ENCODE measurements at regions not wholly inside any gene's neighbourhood (a gene's known extent, or its start where the extent isn't known, plus 50 kb on each side); places are given as distances from the start of the nearest gene placed in this dataset.

- DNase-seq, result no peak
These were observed 87.3 kb downstream of the YIPF5 start for GRCh38 chr5:144083185-144083584.

- DNase-seq, result no peak
These were observed 85.5 kb downstream of the YIPF5 start for GRCh38 chr5:144084971-144085370.

- DNase-seq, result no peak
These were observed 85.1 kb downstream of the YIPF5 start for GRCh38 chr5:144085381-144085780.

GRCh38 chr5:144086295-144086694 is 84.2 kb downstream of the YIPF5 start:
- no peak for DNase-seq

- no peak for DNase-seq
These were observed 82.9 kb downstream of the YIPF5 start for GRCh38 chr5:144087576-144087975.

- no peak for DNase-seq
These were observed 82.0 kb downstream of the YIPF5 start for GRCh38 chr5:144088206-144089064.

- no peak for DNase-seq
These were observed 80.9 kb downstream of the YIPF5 start for GRCh38 chr5:144089401-144090021.

- no peak for DNase-seq
These were observed 78.0 kb downstream of the YIPF5 start for GRCh38 chr5:144092508-144092907.

GRCh38 chr5:144093400-144093799 is 77.1 kb downstream of the YIPF5 start:
- no peak for DNase-seq

GRCh38 chr5:144093868-144094267 is 76.6 kb downstream of the YIPF5 start:
- DNase-seq, result no peak

GRCh38 chr5:144100702-144101101 is 69.8 kb downstream of the YIPF5 start:
- no peak for DNase-seq

- no peak for DNase-seq
These were observed 68.8 kb downstream of the YIPF5 start for GRCh38 chr5:144101616-144102015.

GRCh38 chr5:144102361-144102760 is 68.1 kb downstream of the YIPF5 start:
- DNase-seq, result no peak

- DNase-seq, result no peak
These were observed 67.5 kb downstream of the YIPF5 start for GRCh38 chr5:144102979-144103378.

- DNase-seq, result no peak
These were observed 66.6 kb downstream of the YIPF5 start for GRCh38 chr5:144103611-144104485.

GRCh38 chr5:144105371-144105770 is 65.1 kb downstream of the YIPF5 start:
- no peak for DNase-seq

GRCh38 chr5:144108131-144108530 is 62.3 kb downstream of the YIPF5 start:
- DNase-seq, result no peak
